HG02610 (cell line): ENCODE measurements at regions not wholly inside any gene's neighbourhood (a gene's known extent, or its start where the extent isn't known, plus 50 kb on each side); places are given as distances from the start of the nearest gene placed in this dataset.
"Not testable (repeated sequence)": the region's sequence is repeated elsewhere in the genome, so short reads cannot be mapped to it uniquely, and the experiment has no call there.

Experiments used
- ATAC-seq: cut with Tn5 transposase; IDR thresholded peaks from one replicate; pipeline ENCODE4 v1.9.1; 2021; ENCODE audit warnings: mild to moderate bottlenecking, moderate library complexity; ENCODE audit not compliant: unreplicated experiment

DNA sequence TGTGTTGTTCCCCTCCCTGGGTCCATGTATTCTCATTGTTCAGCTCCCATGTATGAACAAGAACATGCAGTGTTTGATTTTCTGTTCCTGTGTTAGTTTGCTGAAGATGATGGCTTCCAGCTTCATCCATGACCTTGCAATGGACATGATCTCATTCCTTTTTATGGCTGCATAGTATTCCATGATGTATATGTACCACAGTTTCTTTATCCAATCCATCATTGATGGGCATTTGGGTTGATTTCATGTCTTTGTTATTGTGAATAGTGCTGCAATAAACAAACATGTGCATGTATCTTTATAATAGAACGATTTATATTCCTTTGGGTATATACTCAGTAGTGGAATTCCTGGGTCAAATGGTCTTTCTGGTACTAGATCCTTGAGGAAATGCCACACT is 65.1 kb upstream of the SLC13A1 start:
- ATAC-seq = not testable (repeated sequence)

DNA sequence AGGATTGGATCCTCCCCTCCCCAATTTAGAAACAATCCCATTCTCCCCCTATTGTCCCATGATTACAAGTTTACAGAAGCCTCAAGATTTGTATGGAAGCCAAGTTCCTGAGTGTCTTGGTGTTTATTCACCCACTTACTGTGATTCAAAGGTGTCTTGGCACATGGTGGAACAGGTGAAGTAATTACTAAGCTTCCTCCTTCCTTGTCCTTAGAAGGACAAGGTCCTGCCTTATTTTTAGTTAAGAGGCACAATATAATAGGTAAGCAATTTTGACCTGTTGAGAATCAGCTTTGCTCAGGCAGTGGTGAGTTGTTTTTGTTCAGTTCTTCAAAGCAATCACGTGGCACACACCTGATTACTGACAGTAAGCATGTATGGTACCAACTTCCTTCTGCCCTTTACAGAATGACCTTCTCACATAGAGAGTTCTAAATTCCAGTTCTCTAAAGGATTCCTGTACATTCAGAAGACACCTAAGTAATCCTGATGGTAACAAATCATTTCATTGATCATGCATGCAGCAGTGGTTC is 60.7 kb upstream of the SLC13A1 start:
- no peak for ATAC-seq

DNA sequence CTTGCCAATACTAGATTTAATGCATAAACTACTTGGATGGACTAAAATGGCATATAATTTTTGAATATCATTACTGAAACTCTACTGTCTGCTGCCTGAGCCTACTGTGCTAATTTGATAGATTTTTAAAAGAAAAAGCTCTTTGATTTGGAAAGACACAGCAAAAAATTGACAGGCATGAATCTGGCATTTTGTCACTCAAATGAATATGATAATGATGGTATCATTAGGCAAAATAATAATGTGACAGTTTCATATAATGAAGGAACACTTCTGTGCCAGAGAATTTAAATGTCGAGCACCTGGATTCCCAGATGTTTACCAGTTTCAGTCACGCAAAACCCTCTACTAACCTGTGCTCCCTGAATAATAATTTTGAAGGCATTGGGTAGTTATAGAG is 60.0 kb upstream of the SLC13A1 start:
- ATAC-seq = no peak
